SKM-1 treated with dmso at 0.1 percent for 144 hours (cell line): ENCODE measurements at regions not wholly inside any gene's neighbourhood (a gene's known extent, or its start where the extent isn't known, plus 50 kb on each side); places are given as distances from the start of the nearest gene placed in this dataset.
A peak's percentile ranks its signal among the peaks of the same experiment; 100 is the strongest.

Experiments used
- DNase-seq: peaks from one replicate; lab custom pipeline; 2025; ENCODE audit not compliant: unreplicated experiment; lab: John Stamatoyannopoulos, UW

- no peak for DNase-seq
Measured at GRCh38 chr10:105691811-105692210, 1050.7 kb downstream of the SORCS3 start.

- DNase-seq = no peak
Measured at GRCh38 chr10:105682911-105683310, 1041.8 kb downstream of the SORCS3 start.

GRCh38 chr10:105681051-105681450 is 1040.0 kb downstream of the SORCS3 start:
- DNase-seq = peak; percentile 49

GRCh38 chr10:105679781-105680180 is 1038.7 kb downstream of the SORCS3 start:
- no peak for DNase-seq

GRCh38 chr10:105675333-105675732 is 1034.2 kb downstream of the SORCS3 start:
- no peak for DNase-seq

- DNase-seq = no peak
Measured at GRCh38 chr10:105674448-105674847, 1033.4 kb downstream of the SORCS3 start.

GRCh38 chr10:105658696-105659095 is 1017.6 kb downstream of the SORCS3 start:
- no peak for DNase-seq

- DNase-seq = no peak
Measured at GRCh38 chr10:105656856-105657255, 1015.8 kb downstream of the SORCS3 start.

- no peak for DNase-seq
Measured at GRCh38 chr10:105650306-105650705, 1009.2 kb downstream of the SORCS3 start.

- DNase-seq = no peak
Measured at GRCh38 chr10:105647354-105647753, 1006.3 kb downstream of the SORCS3 start.

- DNase-seq = no peak
Measured at GRCh38 chr10:105644978-105645377, 1003.9 kb downstream of the SORCS3 start.

GRCh38 chr10:105644559-105644958 is 1003.5 kb downstream of the SORCS3 start:
- no peak for DNase-seq

- no peak for DNase-seq
Measured at GRCh38 chr10:105644091-105644490, 1003.0 kb downstream of the SORCS3 start.

GRCh38 chr10:105643660-105644059 is 1002.6 kb downstream of the SORCS3 start:
- DNase-seq = no peak

- DNase-seq = no peak
Measured at GRCh38 chr10:105634281-105634680, 993.2 kb downstream of the SORCS3 start.

- no peak for DNase-seq
Measured at GRCh38 chr10:105615715-105616365, 974.8 kb downstream of the SORCS3 start.

- DNase-seq = no peak
Measured at GRCh38 chr10:105611244-105611798, 970.2 kb downstream of the SORCS3 start.

- DNase-seq = no peak
Measured at GRCh38 chr10:105609451-105609850, 968.4 kb downstream of the SORCS3 start.

- no peak for DNase-seq
Measured at GRCh38 chr10:105605918-105606317, 964.8 kb downstream of the SORCS3 start.

- no peak for DNase-seq
Measured at GRCh38 chr10:105605104-105605503, 964.0 kb downstream of the SORCS3 start.

- no peak for DNase-seq
Measured at GRCh38 chr10:105598207-105598606, 957.1 kb downstream of the SORCS3 start.

GRCh38 chr10:105597312-105597711 is 956.2 kb downstream of the SORCS3 start:
- no peak for DNase-seq

GRCh38 chr10:105596749-105597148 is 955.7 kb downstream of the SORCS3 start:
- no peak for DNase-seq
